ENCODE measurements at regions not wholly inside any gene's neighbourhood (a gene's known extent, or its start where the extent isn't known, plus 50 kb on each side); places are given as distances from the start of the nearest gene placed in this dataset.

DNA sequence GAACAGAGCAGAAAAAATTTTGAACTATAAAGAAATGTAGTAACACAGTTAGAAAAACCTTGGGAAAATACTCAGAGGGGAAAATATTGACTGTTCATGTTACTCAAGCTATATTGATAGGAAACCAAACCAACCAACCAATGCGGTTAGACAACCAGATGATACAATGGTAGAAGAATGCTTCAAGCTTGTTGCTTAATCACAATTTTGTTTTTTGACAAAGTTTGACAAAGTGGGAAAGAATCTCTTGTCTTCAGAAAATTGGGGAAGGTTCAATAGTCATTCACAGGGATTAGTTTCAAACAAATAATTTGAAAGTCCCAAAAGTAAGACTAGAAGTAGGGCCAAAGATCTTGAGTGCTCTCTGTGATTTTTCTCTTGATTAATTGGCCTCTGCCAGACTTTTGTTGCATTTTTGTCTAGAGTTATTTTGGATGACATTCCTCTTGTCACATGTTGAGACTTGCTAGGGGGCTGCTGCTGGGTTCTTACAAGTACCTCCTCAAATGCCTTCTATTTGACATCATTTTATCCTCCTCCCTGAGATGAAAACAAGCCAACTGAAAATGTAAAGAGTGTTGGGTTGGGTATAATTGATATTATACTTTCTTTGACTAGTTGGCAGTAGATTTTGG, 233.1 kb upstream of the PHYHIPL start:
- intact Hi-C loops (cut with DNase I, micrococcal nuclease) = no loop called here
- TF ChIP-seq, protein P1, sequence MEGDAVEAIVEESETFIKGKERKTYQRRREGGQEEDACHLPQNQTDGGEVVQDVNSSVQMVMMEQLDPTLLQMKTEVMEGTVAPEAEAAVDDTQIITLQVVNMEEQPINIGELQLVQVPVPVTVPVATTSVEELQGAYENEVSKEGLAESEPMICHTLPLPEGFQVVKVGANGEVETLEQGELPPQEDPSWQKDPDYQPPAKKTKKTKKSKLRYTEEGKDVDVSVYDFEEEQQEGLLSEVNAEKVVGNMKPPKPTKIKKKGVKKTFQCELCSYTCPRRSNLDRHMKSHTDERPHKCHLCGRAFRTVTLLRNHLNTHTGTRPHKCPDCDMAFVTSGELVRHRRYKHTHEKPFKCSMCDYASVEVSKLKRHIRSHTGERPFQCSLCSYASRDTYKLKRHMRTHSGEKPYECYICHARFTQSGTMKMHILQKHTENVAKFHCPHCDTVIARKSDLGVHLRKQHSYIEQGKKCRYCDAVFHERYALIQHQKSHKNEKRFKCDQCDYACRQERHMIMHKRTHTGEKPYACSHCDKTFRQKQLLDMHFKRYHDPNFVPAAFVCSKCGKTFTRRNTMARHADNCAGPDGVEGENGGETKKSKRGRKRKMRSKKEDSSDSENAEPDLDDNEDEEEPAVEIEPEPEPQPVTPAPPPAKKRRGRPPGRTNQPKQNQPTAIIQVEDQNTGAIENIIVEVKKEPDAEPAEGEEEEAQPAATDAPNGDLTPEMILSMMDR (IDR thresholded peaks at IDR 0.05) = no peak
- Histone ChIP-seq H3K4me3 (no peak overlapping the region), H3K4me1 (ENCODE audit: low read depth) (no peaks in the 10 kb centered on the region), H3K36me3 (ENCODE audit: low read depth) (no peaks in the 10 kb centered on the region), H3K9me3 (no peaks in the 10 kb centered on the region)
- ATAC-seq = no peak
- no peak for DNase-seq

DNA sequence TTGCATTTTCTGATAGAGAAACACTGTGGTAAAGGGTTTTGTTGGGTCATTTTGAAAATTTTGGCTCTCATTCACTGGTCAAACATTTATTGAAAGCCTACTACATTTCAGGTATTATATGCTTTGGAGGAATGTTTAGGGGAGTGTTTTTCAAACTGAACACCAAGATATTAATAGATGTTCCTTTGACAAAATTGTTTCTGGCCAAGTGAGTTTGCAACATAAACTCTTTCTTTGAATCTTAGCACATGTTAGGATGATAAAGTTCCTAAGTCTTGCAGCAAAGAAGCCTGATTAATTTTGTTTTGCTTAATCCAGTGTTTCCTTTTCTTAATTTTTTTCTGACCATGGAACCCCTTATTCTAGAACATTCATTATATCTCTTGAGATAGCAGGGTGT, 232.5 kb upstream of the PHYHIPL start:
- DNase-seq = no peak
- intact Hi-C loops (cut with DNase I, micrococcal nuclease) = no loop called here

GRCh38 chr10:58948303-58948702, 228.1 kb upstream of the PHYHIPL start:
- no peaks in the 10 kb centered on the region for H3K4me1 ChIP-seq (ENCODE audit: low read depth)
- no peak for ATAC-seq
- no peaks in the 10 kb centered on the region for H3K9me3 ChIP-seq
- intact Hi-C loops (cut with DNase I, micrococcal nuclease) = no loop called here
- H3K36me3 ChIP-seq (ENCODE audit: low read depth) = no peaks in the 10 kb centered on the region
- TF ChIP-seq, protein P1 (IDR thresholded peaks at IDR 0.05) = no peak
- no peak overlapping the region for H3K4me3 ChIP-seq
- DNase-seq = no peak

More for the DNA sequence above, 232.5 kb upstream of the PHYHIPL start:
- H3K4me1 ChIP-seq (ENCODE audit: low read depth) = no peaks in the 10 kb centered on the region
- no peak overlapping the region for H3K4me3 ChIP-seq
- TF ChIP-seq, protein P1 (IDR thresholded peaks at IDR 0.05) = no peak
- H3K9me3 ChIP-seq = no peaks in the 10 kb centered on the region
- ATAC-seq = no peak
- no peaks in the 10 kb centered on the region for H3K36me3 ChIP-seq (ENCODE audit: low read depth)

DNA sequence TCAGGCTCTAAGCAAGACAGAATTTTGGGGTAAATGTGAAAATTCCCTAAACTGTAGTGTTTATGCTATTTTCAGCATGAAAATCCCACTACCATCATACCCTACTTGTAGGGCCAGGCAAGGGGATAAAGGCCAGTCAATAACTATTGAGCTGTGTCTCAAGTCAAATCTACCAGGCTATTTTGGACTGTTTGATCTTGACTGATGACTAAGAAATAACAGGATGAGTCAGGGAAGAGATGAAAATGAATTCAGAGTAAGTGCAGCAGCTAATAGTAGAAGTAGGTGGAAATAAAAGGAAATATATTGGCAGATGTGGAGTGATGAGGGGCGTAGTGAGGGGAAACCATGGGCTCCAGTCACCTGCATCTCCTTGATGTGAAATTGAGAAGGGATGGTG, 225.8 kb upstream of the PHYHIPL start:
- DNase-seq = no peak
- Histone ChIP-seq H3K4me1 (ENCODE audit: low read depth) (no peaks in the 10 kb centered on the region), H3K36me3 (ENCODE audit: low read depth) (no peaks in the 10 kb centered on the region), H3K4me3 (no peak overlapping the region), H3K9me3 (no peaks in the 10 kb centered on the region)
- TF ChIP-seq, protein P1 (IDR thresholded peaks at IDR 0.05) = no peak
- no peak for ATAC-seq
- intact Hi-C loops (cut with DNase I, micrococcal nuclease) = no loop called here

GRCh38 chr10:58951087-58951486, 225.4 kb upstream of the PHYHIPL start:
- TF ChIP-seq, protein P1 (IDR thresholded peaks at IDR 0.05) = no peak
- Histone ChIP-seq H3K9me3 (no peaks in the 10 kb centered on the region), H3K4me1 (ENCODE audit: low read depth) (no peaks in the 10 kb centered on the region), H3K4me3 (no peak overlapping the region), H3K36me3 (ENCODE audit: low read depth) (no peaks in the 10 kb centered on the region)
- DNase-seq = no peak
- intact Hi-C loops (cut with DNase I, micrococcal nuclease) = no loop called here
- ATAC-seq = no peak

DNA sequence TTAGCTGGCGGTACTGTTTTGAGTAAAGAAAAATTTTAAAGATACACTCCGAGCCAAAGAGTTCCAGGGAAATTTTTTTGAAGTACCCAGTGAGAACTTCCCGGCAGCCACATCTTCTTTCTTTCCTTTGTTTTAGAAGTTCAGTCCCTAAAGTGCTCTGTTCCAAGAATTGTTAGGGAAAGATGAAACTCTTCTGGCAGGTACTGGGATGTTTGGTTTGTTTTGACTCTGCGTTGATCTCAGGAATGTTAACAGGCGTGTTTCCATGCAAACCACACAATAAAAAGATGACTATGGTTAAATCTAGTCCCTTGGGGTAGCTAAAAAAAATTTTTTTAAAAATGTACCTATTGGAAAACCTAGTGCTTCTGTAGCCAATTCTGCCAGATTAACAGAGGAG, 224.7 kb upstream of the PHYHIPL start:
- DNase-seq (no peak), ATAC-seq (no peak)
- intact Hi-C loops (cut with DNase I, micrococcal nuclease) = no loop called here
- no peak overlapping the region for H3K4me3 ChIP-seq
- no peaks in the 10 kb centered on the region for H3K4me1 ChIP-seq (ENCODE audit: low read depth)
- TF ChIP-seq, protein P1 (IDR thresholded peaks at IDR 0.05) = no peak
- no peaks in the 10 kb centered on the region for H3K36me3 ChIP-seq (ENCODE audit: low read depth)
- H3K9me3 ChIP-seq = no peaks in the 10 kb centered on the region
